DND-41 (cell line): ENCODE measurements at regions not wholly inside any gene's neighbourhood (a gene's known extent, or its start where the extent isn't known, plus 50 kb on each side); places are given as distances from the start of the nearest gene placed in this dataset.
"Not testable (repeated sequence)": the region's sequence is repeated elsewhere in the genome, so short reads cannot be mapped to it uniquely, and the experiment has no call there.

Experiments used
- ATAC-seq: fragments of 200-7000 bp; cut with Tn5 transposase; 3 replicates; pipeline ENCODE4 v1.9.1; 2021; ENCODE audit warnings: low read depth; ENCODE audit not compliant: insufficient read depth
- DNase-seq: peaks from one replicate; pipeline ENCODE4 v3.0.0-alpha.2; 2020
- H2AFZ ChIP-seq: 2 replicates; pipeline ENCODE4 v1.6.0; 2012; ENCODE audit warnings: low read depth, low read length
- H3K27ac ChIP-seq: 2 replicates; pipeline ENCODE4 v1.5.1; 2012; ENCODE audit warnings: low read length, inconsistent platforms
- H3K27me3 ChIP-seq: fragments of 200-600 bp; sonication (generic); 2 replicates; pipeline ENCODE4 v1.6.0; 2012; ENCODE audit warnings: low read length, mild to moderate bottlenecking, inconsistent platforms; ENCODE audit not compliant: insufficient read depth, poor library complexity
- H3K36me3 ChIP-seq: 2 replicates; pipeline ENCODE4 v1.5.1; 2012; ENCODE audit warnings: low read length, inconsistent platforms; ENCODE audit not compliant: insufficient read depth
- H3K4me1 ChIP-seq: 2 replicates; pipeline ENCODE4 v1.5.1; 2012; ENCODE audit warnings: mild to moderate bottlenecking, low read length; ENCODE audit not compliant: insufficient read depth
- H3K4me2 ChIP-seq: 2 replicates; pipeline ENCODE4 v1.6.0; 2012; ENCODE audit warnings: mild to moderate bottlenecking, moderate library complexity, low read length, inconsistent platforms; ENCODE audit not compliant: insufficient read depth
- H3K4me3 ChIP-seq, 2 experiments: fragments of 200-600 bp in 1 of 2; shearing (Covaris generic) in 1 of 2; 2 replicates each; pipeline ENCODE4 v1.5.1; 2012 to 2016; ENCODE audit warnings: inconsistent platforms in 2 of 2, low read length in 2 of 2, mild to moderate bottlenecking in 2 of 2, low read depth in 1 of 2, moderate library complexity in 1 of 2
- H3K79me2 ChIP-seq: 2 replicates; pipeline ENCODE4 v1.6.0; 2012; ENCODE audit warnings: low read length, inconsistent platforms; ENCODE audit not compliant: insufficient read depth
- H3K9ac ChIP-seq: 2 replicates; pipeline ENCODE4 v1.6.0; 2012; ENCODE audit warnings: low read depth, mild to moderate bottlenecking, inconsistent platforms, low read length, moderate library complexity
- H3K9me3 ChIP-seq: 2 replicates; pipeline ENCODE4 v1.5.1; 2012; ENCODE audit warnings: low read length, moderate library complexity, mild to moderate bottlenecking, inconsistent platforms; ENCODE audit not compliant: insufficient read depth, severe bottlenecking
- H4K20me1 ChIP-seq: 2 replicates; pipeline ENCODE4 v1.6.0; 2012; ENCODE audit warnings: low read length; ENCODE audit not compliant: insufficient read depth
- CTCF ChIP-seq: IDR thresholded peaks from 2 replicates; pipeline ENCODE4 v1.5.1; 2012; ENCODE audit warnings: borderline replicate concordance, low read length, moderate library complexity, mild to moderate bottlenecking; ENCODE audit not compliant: poor library complexity, severe bottlenecking; ENCODE audit errors: extremely low read depth
- EZH2 ChIP-seq: IDR thresholded peaks from 3 replicates; pipeline ENCODE4 v1.6.1; 2012; ENCODE audit warnings: borderline replicate concordance, low read depth, mild to moderate bottlenecking, moderate library complexity, low read length, inconsistent platforms; ENCODE audit not compliant: severe bottlenecking

- Histone ChIP-seq H3K36me3 (no peaks in the 10 kb centered on the region), H3K9me3 (peaks cover 4% of the 10 kb centered on the region), H3K9ac (no peak overlapping the region), H3K4me1 (no peaks in the 10 kb centered on the region), H3K79me2 (no peaks in the 10 kb centered on the region), H3K4me2 (no peak overlapping the region), H3K27me3 (no peaks in the 10 kb centered on the region), H2AFZ (no peak overlapping the region), H3K27ac (no peak overlapping the region), H3K4me3 (no peak overlapping the region), H4K20me1 (no peaks in the 10 kb centered on the region)
- DNase-seq = no peak
- no peak for ATAC-seq
- TF ChIP-seq CTCF (no peak), EZH2 (no peak)
These were observed 147.7 kb downstream of the CHD1L start for GRCh38 chr1:147390185-147390542.

- peaks cover 4% of the 10 kb centered on the region for H3K9me3 ChIP-seq
- no peak overlapping the region for H3K9ac ChIP-seq
- TF ChIP-seq EZH2 (no peak), CTCF (no peak)
- no peak overlapping the region for H3K27ac ChIP-seq
- H3K4me1 ChIP-seq = no peaks in the 10 kb centered on the region
- peaks cover 6% of the 10 kb centered on the region for H3K27me3 ChIP-seq
- H4K20me1 ChIP-seq = no peaks in the 10 kb centered on the region
- DNase-seq = no peak
- H3K36me3 ChIP-seq = no peaks in the 10 kb centered on the region
- no peaks in the 10 kb centered on the region for H3K79me2 ChIP-seq
- no peak overlapping the region for H3K4me3 ChIP-seq
- H2AFZ ChIP-seq = no peak overlapping the region
- no peak for ATAC-seq
- H3K4me2 ChIP-seq = no peak overlapping the region
These were observed 148.6 kb downstream of the CHD1L start for GRCh38 chr1:147391114-147391513.

GRCh38 chr1:147402326-147403045, 138.8 kb upstream of the BCL9 start:
- ATAC-seq, H4K20me1 ChIP-seq, H3K9me3 ChIP-seq, H3K27me3 ChIP-seq, H3K79me2 ChIP-seq, H2AFZ ChIP-seq, H3K36me3 ChIP-seq, DNase-seq, H3K4me2 ChIP-seq, H3K9ac ChIP-seq, H3K4me1 ChIP-seq, H3K27ac ChIP-seq, H3K4me3 ChIP-seq: not testable (repeated sequence)

GRCh38 chr1:147404344-147404743, 137.0 kb upstream of the BCL9 start:
- H3K4me2 ChIP-seq, H3K79me2 ChIP-seq, H3K9ac ChIP-seq, H3K9me3 ChIP-seq, H4K20me1 ChIP-seq, DNase-seq, ATAC-seq, H3K4me1 ChIP-seq, H3K4me3 ChIP-seq, H3K27ac ChIP-seq, H3K36me3 ChIP-seq, H3K27me3 ChIP-seq, H2AFZ ChIP-seq: not testable (repeated sequence)
